Keratinocyte (primary cell): ENCODE measurements at regions not wholly inside any gene's neighbourhood (a gene's known extent, or its start where the extent isn't known, plus 50 kb on each side); places are given as distances from the start of the nearest gene placed in this dataset.

Experiments
- DNase-seq: peaks from one replicate; pipeline ENCODE4 v3.0.0-alpha.2; 2011; ENCODE audit warnings: low read depth, missing footprints, low spot score
- FAIRE-seq: peaks from 2 replicates; lab custom pipeline; 2011; peaks lifted over from hg19 to GRCh38; lab: Jason Lieb, UNC
- H2AFZ ChIP-seq: 2 replicates; pipeline ENCODE4 v1.6.0; 2012; ENCODE audit warnings: low read length, control low read depth, inconsistent platforms; ENCODE audit not compliant: control insufficient read depth
- H3K27ac ChIP-seq: 2 replicates; pipeline ENCODE4 v1.5.1; 2011; ENCODE audit warnings: low read length; ENCODE audit not compliant: control insufficient read depth, insufficient read depth
- H3K27me3 ChIP-seq: 3 replicates; pipeline ENCODE4 v1.6.0; 2011; ENCODE audit warnings: low read length; ENCODE audit not compliant: control insufficient read depth, insufficient read depth; ENCODE audit errors: extremely low read depth
- H3K36me3 ChIP-seq, 2 experiments: 2 replicates in 1 of 2; 3 replicates in 1 of 2; pipeline ENCODE4 v1.5.1; 2011; ENCODE audit warnings: low read length in 2 of 2, mild to moderate bottlenecking in 1 of 2; ENCODE audit not compliant: control insufficient read depth in 2 of 2, insufficient read depth in 2 of 2; ENCODE audit errors: extremely low read depth in 1 of 2
- H3K4me1 ChIP-seq: 3 replicates; pipeline ENCODE4 v1.5.1; 2011; ENCODE audit warnings: low read length; ENCODE audit not compliant: control insufficient read depth, insufficient read depth; ENCODE audit errors: extremely low read depth
- H3K4me2 ChIP-seq: 3 replicates; pipeline ENCODE4 v1.6.0; 2011; ENCODE audit warnings: low read depth, low read length; ENCODE audit not compliant: control insufficient read depth, insufficient read depth; ENCODE audit errors: extremely low read depth
- H3K4me3 ChIP-seq, 3 experiments: fragments of 200-600 bp in 1 of 3; sonication (generic) in 1 of 3; 2 replicates in 2 of 3; 3 replicates in 1 of 3; pipeline ENCODE4 v1.5.1; 2011 to 2016; ENCODE audit warnings: low read length in 3 of 3, mild to moderate bottlenecking in 3 of 3, control low read depth in 2 of 3, inconsistent platforms in 1 of 3, low read depth in 1 of 3, mixed read lengths in 1 of 3, mixed run types in 1 of 3, moderate library complexity in 1 of 3; ENCODE audit not compliant: control insufficient read depth in 2 of 3, insufficient read depth in 2 of 3; ENCODE audit errors: extremely low read depth in 1 of 3
- H3K79me2 ChIP-seq: 2 replicates; pipeline ENCODE4 v1.6.0; 2012; ENCODE audit warnings: low read length; ENCODE audit not compliant: control insufficient read depth, insufficient read depth
- H3K9ac ChIP-seq: 3 replicates; pipeline ENCODE4 v1.6.0; 2011; ENCODE audit warnings: low read length; ENCODE audit not compliant: control insufficient read depth, insufficient read depth; ENCODE audit errors: extremely low read depth
- H3K9me1 ChIP-seq: 3 replicates; pipeline ENCODE4 v1.6.0; 2011; ENCODE audit warnings: low read length; ENCODE audit not compliant: control insufficient read depth, insufficient read depth; ENCODE audit errors: extremely low read depth
- H3K9me3 ChIP-seq: 2 replicates; pipeline ENCODE4 v1.5.1; 2012; ENCODE audit warnings: low read depth, low read length; ENCODE audit not compliant: control insufficient read depth
- H4K20me1 ChIP-seq: 3 replicates; pipeline ENCODE4 v1.6.0; 2011; ENCODE audit warnings: low read length; ENCODE audit not compliant: control insufficient read depth, insufficient read depth; ENCODE audit errors: extremely low read depth
- EZH2 ChIP-seq: IDR thresholded peaks from one replicate; pipeline ENCODE4 v1.6.1; 2012; ENCODE audit warnings: inconsistent platforms, mild to moderate bottlenecking, low read length, moderate library complexity
- dilution Hi-C: fragments of 300-500 bp; cut with MboI; formaldehyde crosslinking; loops from one replicate; pipeline ENCODE4 v1.7.0; 2020; ENCODE audit warnings: low sequenced_read_pairs; ENCODE audit not compliant: extremely low pct_ligation_motif_present
- TF ChIP-seq, protein P1 (sequence below), 3 experiments: IDR thresholded peaks in 1 of 3; conservative IDR thresholded peaks in 1 of 3; optimal IDR thresholded peaks in 1 of 3; 2 replicates in 2 of 3; 3 replicates in 1 of 3; pipeline versions ENCODE3 to v1.5.1; 2011; ENCODE audit warnings: low read length in 3 of 3, mild to moderate bottlenecking in 3 of 3, moderate library complexity in 2 of 3, control low read depth in 1 of 3, inconsistent platforms in 1 of 3; ENCODE audit not compliant: insufficient read depth in 2 of 3; ENCODE audit errors: extremely low read depth in 1 of 3

DNA sequence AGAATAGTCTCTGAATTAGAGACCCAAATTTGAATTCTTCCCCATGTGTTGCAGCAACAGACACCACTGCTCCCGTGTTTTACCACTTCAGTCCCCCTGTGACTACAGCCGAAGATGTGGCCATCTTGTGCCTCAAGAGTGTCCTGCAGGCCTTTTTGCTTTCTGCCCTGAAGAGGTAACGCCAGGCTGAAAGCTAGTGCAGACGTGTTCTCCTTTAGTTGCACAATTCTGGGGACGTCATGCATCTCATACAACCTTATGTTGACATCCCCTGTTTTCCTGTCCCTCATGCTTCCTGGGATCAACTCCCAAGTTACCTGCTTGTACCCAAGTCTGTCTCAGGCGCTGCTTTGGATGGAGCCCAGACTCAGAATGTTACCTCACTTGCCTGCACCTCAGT, 69.1 kb upstream of the SLC22A23 start:
- Histone ChIP-seq H3K4me3 (no peak overlapping the region), H3K27ac (no peak overlapping the region), H3K4me2 (peak overlapping the region; percentile 76), H3K9me1 (no peaks in the 10 kb centered on the region), H3K4me1 (peaks cover 34% of the 10 kb centered on the region), H3K27me3 (no peaks in the 10 kb centered on the region), H2AFZ (no peak overlapping the region), H3K36me3 (no peaks in the 10 kb centered on the region), H3K9ac (no peak overlapping the region), H3K79me2 (no peaks in the 10 kb centered on the region), H4K20me1 (no peaks in the 10 kb centered on the region), H3K9me3 (no peaks in the 10 kb centered on the region)
- dilution Hi-C loops: no loop called here
- DNase-seq (no peak), FAIRE-seq (no peak)
- TF ChIP-seq, protein P1, sequence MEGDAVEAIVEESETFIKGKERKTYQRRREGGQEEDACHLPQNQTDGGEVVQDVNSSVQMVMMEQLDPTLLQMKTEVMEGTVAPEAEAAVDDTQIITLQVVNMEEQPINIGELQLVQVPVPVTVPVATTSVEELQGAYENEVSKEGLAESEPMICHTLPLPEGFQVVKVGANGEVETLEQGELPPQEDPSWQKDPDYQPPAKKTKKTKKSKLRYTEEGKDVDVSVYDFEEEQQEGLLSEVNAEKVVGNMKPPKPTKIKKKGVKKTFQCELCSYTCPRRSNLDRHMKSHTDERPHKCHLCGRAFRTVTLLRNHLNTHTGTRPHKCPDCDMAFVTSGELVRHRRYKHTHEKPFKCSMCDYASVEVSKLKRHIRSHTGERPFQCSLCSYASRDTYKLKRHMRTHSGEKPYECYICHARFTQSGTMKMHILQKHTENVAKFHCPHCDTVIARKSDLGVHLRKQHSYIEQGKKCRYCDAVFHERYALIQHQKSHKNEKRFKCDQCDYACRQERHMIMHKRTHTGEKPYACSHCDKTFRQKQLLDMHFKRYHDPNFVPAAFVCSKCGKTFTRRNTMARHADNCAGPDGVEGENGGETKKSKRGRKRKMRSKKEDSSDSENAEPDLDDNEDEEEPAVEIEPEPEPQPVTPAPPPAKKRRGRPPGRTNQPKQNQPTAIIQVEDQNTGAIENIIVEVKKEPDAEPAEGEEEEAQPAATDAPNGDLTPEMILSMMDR (optimal IDR thresholded peaks at IDR 0.05 in 1 of 3, IDR thresholded peaks at IDR 0.05 in 1 of 3, conservative IDR thresholded peaks at IDR 0.05 in 1 of 3; ENCODE audit: extremely low read depth in 1 of 3, insufficient read depth in 2 of 3, low read length in 3 of 3): no peak
- TF ChIP-seq EZH2: no peak

DNA sequence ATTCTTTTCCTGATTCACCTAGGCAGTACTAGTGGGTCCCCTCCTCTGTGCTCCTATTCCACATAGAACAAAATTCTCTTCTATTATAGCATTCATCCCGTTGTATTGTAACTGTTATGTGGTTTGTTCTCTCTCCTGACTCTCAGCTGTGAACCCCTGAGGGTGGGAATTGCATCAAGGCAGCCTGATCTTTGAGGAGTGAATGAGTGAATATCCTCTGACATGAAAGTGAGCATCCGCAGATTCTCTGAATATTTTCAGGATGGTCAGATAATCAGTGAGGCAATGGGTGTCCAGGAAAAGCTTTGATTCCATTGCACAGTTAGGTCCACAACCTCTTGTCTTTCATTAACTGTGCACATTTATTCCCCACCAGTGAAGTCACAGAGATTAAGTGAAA, 67.6 kb upstream of the SLC22A23 start:
- Histone ChIP-seq H3K9me3 (no peaks in the 10 kb centered on the region), H3K9ac (no peak overlapping the region), H3K4me1 (peaks cover 36% of the 10 kb centered on the region), H3K27me3 (no peaks in the 10 kb centered on the region), H4K20me1 (no peaks in the 10 kb centered on the region), H3K4me2 (no peak overlapping the region), H3K27ac (no peak overlapping the region), H3K79me2 (no peaks in the 10 kb centered on the region), H3K9me1 (no peaks in the 10 kb centered on the region), H3K4me3 (no peak overlapping the region), H3K36me3 (no peaks in the 10 kb centered on the region), H2AFZ (no peak overlapping the region)
- no peak for FAIRE-seq
- dilution Hi-C loops: no loop called here
- DNase-seq: no peak
- TF ChIP-seq EZH2: no peak
- TF ChIP-seq, protein P1 (optimal IDR thresholded peaks at IDR 0.05 in 1 of 3, IDR thresholded peaks at IDR 0.05 in 1 of 3, conservative IDR thresholded peaks at IDR 0.05 in 1 of 3; ENCODE audit: extremely low read depth in 1 of 3, insufficient read depth in 2 of 3, low read length in 3 of 3): no peak
